C4-2B (cell line): ENCODE measurements at regions not wholly inside any gene's neighbourhood (a gene's known extent, or its start where the extent isn't known, plus 50 kb on each side); places are given as distances from the start of the nearest gene placed in this dataset.

Experiments used
- ZFX ChIP-seq: fragments of 450-650 bp; IDR thresholded peaks from 2 replicates; pipeline ENCODE4 v1.6.1; 2017
- TF ChIP-seq, protein P1 (sequence below): fragments of 450-650 bp; conservative IDR thresholded peaks from 2 replicates; pipeline ENCODE4 v1.5.1; 2017; ENCODE audit warnings: mild to moderate bottlenecking

DNA sequence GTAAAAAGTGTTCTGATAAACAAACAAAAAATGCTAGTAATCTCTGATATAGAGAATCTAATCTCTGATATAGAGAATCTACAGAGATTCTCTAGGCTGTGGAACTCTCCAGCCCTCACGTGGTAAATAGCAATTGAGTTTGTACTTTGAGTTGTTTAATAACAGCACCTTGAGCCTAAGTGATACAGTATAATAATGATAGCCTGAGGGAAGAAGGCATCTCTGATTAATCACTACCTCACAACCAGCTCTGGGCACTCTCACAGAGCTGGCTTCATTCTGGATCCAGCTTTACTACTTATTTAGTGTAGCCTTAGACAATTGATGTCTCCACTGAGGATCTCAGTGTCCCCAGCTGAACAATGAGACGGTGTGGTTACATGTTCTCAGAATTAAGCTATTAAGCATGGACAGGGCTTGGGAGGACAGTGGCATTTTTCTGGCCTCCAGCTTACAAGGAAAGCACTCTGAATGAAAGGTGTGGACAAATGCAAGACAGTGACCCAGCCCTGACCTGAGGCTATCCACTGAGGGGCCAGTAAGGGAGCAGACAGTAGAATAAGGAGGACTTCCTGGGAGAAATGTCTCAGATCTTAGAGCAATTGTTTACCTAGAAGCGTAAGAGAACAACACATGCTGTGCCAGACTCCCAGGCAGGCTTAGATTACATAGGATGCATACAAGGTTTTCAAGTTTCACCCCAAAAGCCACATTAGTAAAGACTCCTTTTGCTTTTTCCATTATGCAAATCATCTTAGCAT is 88.7 kb upstream of the DRD2 start:
- TF ChIP-seq, protein P1, sequence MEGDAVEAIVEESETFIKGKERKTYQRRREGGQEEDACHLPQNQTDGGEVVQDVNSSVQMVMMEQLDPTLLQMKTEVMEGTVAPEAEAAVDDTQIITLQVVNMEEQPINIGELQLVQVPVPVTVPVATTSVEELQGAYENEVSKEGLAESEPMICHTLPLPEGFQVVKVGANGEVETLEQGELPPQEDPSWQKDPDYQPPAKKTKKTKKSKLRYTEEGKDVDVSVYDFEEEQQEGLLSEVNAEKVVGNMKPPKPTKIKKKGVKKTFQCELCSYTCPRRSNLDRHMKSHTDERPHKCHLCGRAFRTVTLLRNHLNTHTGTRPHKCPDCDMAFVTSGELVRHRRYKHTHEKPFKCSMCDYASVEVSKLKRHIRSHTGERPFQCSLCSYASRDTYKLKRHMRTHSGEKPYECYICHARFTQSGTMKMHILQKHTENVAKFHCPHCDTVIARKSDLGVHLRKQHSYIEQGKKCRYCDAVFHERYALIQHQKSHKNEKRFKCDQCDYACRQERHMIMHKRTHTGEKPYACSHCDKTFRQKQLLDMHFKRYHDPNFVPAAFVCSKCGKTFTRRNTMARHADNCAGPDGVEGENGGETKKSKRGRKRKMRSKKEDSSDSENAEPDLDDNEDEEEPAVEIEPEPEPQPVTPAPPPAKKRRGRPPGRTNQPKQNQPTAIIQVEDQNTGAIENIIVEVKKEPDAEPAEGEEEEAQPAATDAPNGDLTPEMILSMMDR = no peak
- no peak for TF ChIP-seq ZFX
